ENCODE measurements at regions not wholly inside any gene's neighbourhood (a gene's known extent, or its start where the extent isn't known, plus 50 kb on each side); places are given as distances from the start of the nearest gene placed in this dataset.

DNA sequence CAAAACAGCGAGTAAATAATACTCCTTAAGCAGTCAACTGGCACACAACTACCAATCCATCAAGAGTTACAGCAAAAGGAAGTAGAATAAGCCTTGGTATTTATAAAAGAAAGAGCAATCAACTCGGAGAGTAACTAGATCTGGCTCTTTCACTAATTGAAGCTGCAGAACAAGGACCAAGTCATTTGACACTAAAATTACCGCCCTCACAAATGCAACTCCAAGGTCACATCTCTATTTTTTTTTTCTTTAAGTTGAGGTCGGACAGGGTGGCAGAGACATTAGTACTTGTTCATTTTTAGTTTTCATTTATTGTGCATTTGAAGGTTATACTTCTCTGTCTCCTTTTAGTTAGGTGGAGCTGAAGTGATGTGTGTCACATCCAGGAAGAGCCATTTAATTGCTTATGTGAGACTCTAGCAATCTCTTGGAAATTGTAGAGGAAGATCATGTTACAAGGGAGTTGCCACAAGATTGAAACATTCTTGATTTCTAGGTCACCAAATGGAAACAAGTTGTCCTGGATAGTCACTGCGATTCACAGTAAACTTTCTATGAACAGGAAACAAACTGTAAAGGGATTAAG lies 138.1 kb upstream of the ADAMTS5 start:
- TF ChIP-seq EZH2 (IDR thresholded peaks at IDR 0.05; ENCODE audit: borderline replicate concordance, low read depth, low read length, severe bottlenecking) (no peak), MYC (IDR thresholded peaks at IDR 0.05; ENCODE audit: low read depth, low read length) (no peak), FOS (IDR thresholded peaks at IDR 0.05; ENCODE audit: borderline replicate concordance, insufficient read depth, low read length) (no peak), POLR2AphosphoS5 (IDR thresholded peaks at IDR 0.05; ENCODE audit: insufficient read depth, low read depth, low read length) (no peak), POLR2A (IDR thresholded peaks at IDR 0.05; ENCODE audit: low read depth, low read length) (no peak)
- TF ChIP-seq, protein P1, sequence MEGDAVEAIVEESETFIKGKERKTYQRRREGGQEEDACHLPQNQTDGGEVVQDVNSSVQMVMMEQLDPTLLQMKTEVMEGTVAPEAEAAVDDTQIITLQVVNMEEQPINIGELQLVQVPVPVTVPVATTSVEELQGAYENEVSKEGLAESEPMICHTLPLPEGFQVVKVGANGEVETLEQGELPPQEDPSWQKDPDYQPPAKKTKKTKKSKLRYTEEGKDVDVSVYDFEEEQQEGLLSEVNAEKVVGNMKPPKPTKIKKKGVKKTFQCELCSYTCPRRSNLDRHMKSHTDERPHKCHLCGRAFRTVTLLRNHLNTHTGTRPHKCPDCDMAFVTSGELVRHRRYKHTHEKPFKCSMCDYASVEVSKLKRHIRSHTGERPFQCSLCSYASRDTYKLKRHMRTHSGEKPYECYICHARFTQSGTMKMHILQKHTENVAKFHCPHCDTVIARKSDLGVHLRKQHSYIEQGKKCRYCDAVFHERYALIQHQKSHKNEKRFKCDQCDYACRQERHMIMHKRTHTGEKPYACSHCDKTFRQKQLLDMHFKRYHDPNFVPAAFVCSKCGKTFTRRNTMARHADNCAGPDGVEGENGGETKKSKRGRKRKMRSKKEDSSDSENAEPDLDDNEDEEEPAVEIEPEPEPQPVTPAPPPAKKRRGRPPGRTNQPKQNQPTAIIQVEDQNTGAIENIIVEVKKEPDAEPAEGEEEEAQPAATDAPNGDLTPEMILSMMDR (IDR thresholded peaks at IDR 0.05; ENCODE audit: extremely low read depth in 1 of 2, insufficient read depth in 1 of 2, low read depth in 1 of 2, low read length in 2 of 2), result no peak
